ENCODE measurements at regions not wholly inside any gene's neighbourhood (a gene's known extent, or its start where the extent isn't known, plus 50 kb on each side); places are given as distances from the start of the nearest gene placed in this dataset.

GRCh38 chr1:90412563-90412962 lies 304.5 kb downstream of the BARHL2 start:
- Histone ChIP-seq H3K9me3 (replicated peaks in 1 of 3) (no peaks in the 10 kb centered on the region), H3K27me3 (no peaks in the 10 kb centered on the region), H3K4me3 (no peak overlapping the region), H3K27ac (no peak overlapping the region), H3K4me1 (replicated peaks in 1 of 2) (no peaks in the 10 kb centered on the region), H3K36me3 (replicated peaks in 1 of 2) (no peaks in the 10 kb centered on the region)
- 51 to 74% (median 59%) methylated on average over 2 of the region's 2 CpGs for WGBS, 4 donors
- no peak for DNase-seq
- intact Hi-C loops (cut with DNase I): no loop called here
- no peak for TF ChIP-seq POLR2A (IDR thresholded peaks at IDR 0.05)
- no peak for TF ChIP-seq CTCF (IDR thresholded peaks at IDR 0.05)

DNA sequence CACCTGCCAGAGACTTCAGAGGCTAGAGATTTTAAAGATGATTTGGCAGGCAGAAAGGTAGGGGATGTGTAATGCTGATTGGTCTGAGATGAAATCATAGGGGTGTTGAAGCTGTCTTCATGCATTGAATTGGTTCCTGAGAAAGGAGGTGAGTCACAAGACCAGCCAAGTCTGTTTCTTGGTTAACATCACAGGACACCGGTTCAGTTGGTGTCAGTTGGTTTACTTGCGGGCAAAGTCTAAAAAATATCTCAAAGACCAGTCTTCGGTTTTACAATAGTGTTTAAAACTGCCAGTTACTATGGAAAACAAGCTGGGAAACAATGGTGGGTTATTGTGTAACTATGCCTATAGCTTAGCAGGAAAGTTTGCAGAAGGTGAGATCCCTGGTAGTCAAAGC lies 305.9 kb downstream of the BARHL2 start:
- no peak overlapping the region for H3K4me3 ChIP-seq
- H3K4me1 ChIP-seq (replicated peaks in 1 of 2): no peaks in the 10 kb centered on the region
- no peaks in the 10 kb centered on the region for H3K27me3 ChIP-seq
- H3K36me3 ChIP-seq (replicated peaks in 1 of 2): no peaks in the 10 kb centered on the region
- DNase-seq: no peak
- TF ChIP-seq POLR2A (IDR thresholded peaks at IDR 0.05) (no peak), CTCF (IDR thresholded peaks at IDR 0.05) (no peak)
- no peak overlapping the region for H3K27ac ChIP-seq
- H3K9me3 ChIP-seq (replicated peaks in 1 of 3): no peaks in the 10 kb centered on the region
- WGBS, 4 donors: 57 to 77% (median 70%) methylated on average over 3 of the region's 3 CpGs
- intact Hi-C loops (cut with DNase I): no loop called here

- 64 to 70% (median 67%) methylated on average over 3 of the region's 3 CpGs for WGBS, 4 donors
- Histone ChIP-seq H3K4me3 (no peak overlapping the region), H3K9me3 (replicated peaks in 1 of 3) (no peaks in the 10 kb centered on the region), H3K36me3 (replicated peaks in 1 of 2) (no peaks in the 10 kb centered on the region), H3K4me1 (replicated peaks in 1 of 2) (no peaks in the 10 kb centered on the region), H3K27ac (no peak overlapping the region), H3K27me3 (no peaks in the 10 kb centered on the region)
- no peak for TF ChIP-seq POLR2A (IDR thresholded peaks at IDR 0.05)
- TF ChIP-seq CTCF (IDR thresholded peaks at IDR 0.05): no peak
- no peak for DNase-seq
- intact Hi-C loops (cut with DNase I): loop anchor here in 1 of 2 donors (10.0 kb wide), 1 partner anchor 947 kb away; no protein-coding TSS in a partner anchor
Observed at GRCh38 chr1:90407737-90408136, 309.4 kb downstream of the BARHL2 start.

GRCh38 chr1:90405726-90406125 lies 311.4 kb downstream of the BARHL2 start:
- DNase-seq: no peak
- no peaks in the 10 kb centered on the region for H3K36me3 ChIP-seq (replicated peaks in 1 of 2)
- intact Hi-C loops (cut with DNase I): loop anchor here in 1 of 2 donors (10.0 kb wide), 1 partner anchor 949 kb away; no protein-coding TSS in a partner anchor
- no peak for TF ChIP-seq POLR2A (IDR thresholded peaks at IDR 0.05)
- H3K27ac ChIP-seq: no peak overlapping the region
- no peak overlapping the region for H3K4me3 ChIP-seq
- WGBS, 4 donors: 77 to 86% (median 83%) methylated on average over 4 of the region's 4 CpGs
- no peaks in the 10 kb centered on the region for H3K4me1 ChIP-seq (replicated peaks in 1 of 2)
- no peaks in the 10 kb centered on the region for H3K9me3 ChIP-seq (replicated peaks in 1 of 3)
- no peaks in the 10 kb centered on the region for H3K27me3 ChIP-seq

Data from adrenal gland (tissue), 9 donors.